Astrocyte of the spinal cord (primary cell): ENCODE measurements at regions not wholly inside any gene's neighbourhood (a gene's known extent, or its start where the extent isn't known, plus 50 kb on each side); places are given as distances from the start of the nearest gene placed in this dataset.

ENCODE experiments used
- DNase-seq: peaks from one replicate; pipeline ENCODE4 v3.0.0; 2011; ENCODE audit warnings: low read depth, low spot score
- H3K4me3 ChIP-seq: 2 replicates; pipeline ENCODE4 v1.5.1; 2011; ENCODE audit warnings: low read depth, mild to moderate bottlenecking, low read length, moderate library complexity
- in situ Hi-C: cut with HindIII; loops from 2 replicates; pipeline ENCODE4 v1.10.0; 2017; ENCODE audit warnings: low sequenced_read_pairs
- TF ChIP-seq, protein P1 (sequence below): IDR thresholded peaks from 2 replicates; pipeline ENCODE4 v1.5.1; 2012; ENCODE audit warnings: low read depth, mild to moderate bottlenecking, low read length, inconsistent platforms

DNA sequence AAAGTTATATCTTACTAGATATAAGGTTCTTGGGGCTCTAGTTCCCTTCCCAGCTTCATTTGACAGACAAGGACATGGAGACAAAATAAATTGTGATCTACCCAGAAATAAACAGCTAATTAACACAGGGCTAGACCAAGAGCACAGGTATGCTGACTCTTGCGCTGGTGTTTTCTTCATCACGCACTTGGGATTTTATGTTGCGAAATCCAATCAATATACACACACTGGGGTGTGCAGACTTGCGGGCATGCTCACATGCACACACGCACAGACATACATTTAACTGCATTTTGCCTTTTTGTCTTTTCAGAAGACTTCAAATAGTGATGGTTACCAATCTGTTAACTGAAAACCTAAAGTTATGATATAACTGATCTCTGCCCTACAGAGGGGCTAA lies 91.2 kb downstream of the LRATD1 start:
- in situ Hi-C loops: no loop called here
- DNase-seq: no peak
- no peak overlapping the region for H3K4me3 ChIP-seq
- TF ChIP-seq, protein P1, sequence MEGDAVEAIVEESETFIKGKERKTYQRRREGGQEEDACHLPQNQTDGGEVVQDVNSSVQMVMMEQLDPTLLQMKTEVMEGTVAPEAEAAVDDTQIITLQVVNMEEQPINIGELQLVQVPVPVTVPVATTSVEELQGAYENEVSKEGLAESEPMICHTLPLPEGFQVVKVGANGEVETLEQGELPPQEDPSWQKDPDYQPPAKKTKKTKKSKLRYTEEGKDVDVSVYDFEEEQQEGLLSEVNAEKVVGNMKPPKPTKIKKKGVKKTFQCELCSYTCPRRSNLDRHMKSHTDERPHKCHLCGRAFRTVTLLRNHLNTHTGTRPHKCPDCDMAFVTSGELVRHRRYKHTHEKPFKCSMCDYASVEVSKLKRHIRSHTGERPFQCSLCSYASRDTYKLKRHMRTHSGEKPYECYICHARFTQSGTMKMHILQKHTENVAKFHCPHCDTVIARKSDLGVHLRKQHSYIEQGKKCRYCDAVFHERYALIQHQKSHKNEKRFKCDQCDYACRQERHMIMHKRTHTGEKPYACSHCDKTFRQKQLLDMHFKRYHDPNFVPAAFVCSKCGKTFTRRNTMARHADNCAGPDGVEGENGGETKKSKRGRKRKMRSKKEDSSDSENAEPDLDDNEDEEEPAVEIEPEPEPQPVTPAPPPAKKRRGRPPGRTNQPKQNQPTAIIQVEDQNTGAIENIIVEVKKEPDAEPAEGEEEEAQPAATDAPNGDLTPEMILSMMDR: no peak

DNA sequence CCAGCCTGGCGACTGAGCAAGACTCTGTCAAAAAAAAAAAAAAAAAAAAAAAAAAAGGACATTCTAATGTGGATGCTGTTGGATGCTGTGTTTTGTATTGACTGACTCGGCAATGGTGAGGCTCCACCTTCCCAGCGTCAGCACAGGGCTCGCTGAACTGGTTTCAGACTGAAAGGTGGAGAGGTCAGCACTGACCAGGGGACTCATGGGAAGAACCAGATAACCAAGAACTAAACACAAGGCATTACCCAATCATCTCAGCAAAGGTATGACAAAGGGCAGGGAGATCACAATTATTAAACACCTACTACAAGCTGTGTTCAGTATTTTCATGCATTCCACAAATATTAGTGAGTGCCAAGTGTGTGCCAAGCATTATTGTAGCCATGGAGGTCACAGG lies 103.2 kb downstream of the LRATD1 start:
- no peak overlapping the region for H3K4me3 ChIP-seq
- no peak for DNase-seq
- in situ Hi-C loops: no loop called here
- TF ChIP-seq, protein P1: no peak

DNA sequence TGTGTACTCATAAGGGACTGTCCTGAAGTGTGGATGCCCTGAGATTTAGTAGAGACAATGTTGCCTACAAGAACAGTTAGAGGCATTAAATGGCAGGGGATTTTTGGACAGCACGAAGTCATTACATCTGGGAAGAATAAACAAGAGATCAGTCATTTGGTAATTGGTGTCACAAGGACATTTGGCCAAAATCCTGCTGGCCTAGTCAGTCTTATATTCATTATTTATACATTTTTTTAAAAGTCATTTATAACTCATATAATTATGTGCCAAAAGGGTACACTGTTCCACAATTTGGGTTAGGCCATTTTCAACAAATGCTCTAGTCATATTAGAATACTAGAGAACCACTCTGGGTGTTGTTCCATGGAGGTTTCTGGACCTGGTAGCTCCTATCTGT lies 104.7 kb downstream of the LRATD1 start:
- no peak for DNase-seq
- H3K4me3 ChIP-seq: no peak overlapping the region
- TF ChIP-seq, protein P1: no peak
- in situ Hi-C loops: no loop called here

DNA sequence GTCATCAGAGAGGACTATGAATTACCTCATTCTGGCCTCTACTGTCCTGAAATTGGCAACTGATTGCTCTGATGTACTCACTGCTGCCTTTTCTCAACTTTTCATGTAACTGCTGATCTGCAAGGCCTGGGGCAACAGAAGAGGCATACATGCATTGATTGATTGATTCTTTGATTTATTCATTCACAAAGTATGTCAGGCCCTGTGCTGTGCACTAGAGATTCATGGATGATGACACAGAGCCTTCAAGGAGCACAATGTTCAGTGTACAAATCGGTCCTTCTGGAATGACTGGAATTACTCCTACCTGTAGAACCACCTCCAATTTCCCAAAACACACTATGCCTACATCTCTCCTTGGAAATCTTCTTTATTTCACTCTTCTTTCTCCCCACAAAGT lies 111.3 kb downstream of the LRATD1 start:
- TF ChIP-seq, protein P1: no peak

DNA sequence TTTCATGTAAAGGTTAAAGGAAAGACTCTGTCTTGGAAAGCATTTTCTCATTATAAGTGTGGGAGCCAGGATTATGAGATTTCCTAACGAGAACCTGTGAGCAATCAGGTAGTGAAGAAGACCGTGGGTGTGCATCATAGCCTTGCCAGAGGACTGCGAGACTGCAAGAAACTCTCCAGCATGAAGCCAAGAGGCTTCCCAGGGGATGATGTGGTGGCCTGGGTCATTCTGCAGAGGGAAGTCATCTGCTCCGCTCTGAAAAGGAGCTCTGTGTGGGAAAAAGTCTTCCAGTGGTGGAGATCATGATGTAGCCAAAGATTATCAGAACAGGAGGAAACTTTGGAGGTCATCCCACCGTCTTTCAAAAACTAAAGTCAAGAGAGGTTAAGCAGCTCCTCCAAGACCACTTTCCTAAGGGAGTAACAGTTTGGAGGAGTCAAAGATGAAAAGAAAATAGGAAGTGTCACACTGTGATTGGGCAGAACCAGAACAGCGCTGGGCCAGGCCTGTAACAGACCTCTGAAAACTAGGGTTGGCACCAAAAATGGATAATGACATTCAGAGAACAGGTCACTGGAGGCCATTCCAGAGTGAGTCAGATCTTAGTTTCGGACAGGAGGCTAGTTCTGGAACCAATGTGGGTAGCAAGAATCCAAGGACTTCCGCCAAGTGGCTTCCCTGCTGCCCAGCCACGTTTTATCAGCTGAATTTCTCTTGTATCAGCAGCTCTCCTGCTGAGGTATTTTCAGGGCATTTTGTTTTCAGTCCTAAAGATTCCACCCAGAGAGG lies 113.0 kb downstream of the LRATD1 start:
- no peak for DNase-seq

More for the DNA sequence above, 111.3 kb downstream of the LRATD1 start:
- DNase-seq: no peak
- H3K4me3 ChIP-seq: no peak overlapping the region
- in situ Hi-C loops: no loop called here

DNA sequence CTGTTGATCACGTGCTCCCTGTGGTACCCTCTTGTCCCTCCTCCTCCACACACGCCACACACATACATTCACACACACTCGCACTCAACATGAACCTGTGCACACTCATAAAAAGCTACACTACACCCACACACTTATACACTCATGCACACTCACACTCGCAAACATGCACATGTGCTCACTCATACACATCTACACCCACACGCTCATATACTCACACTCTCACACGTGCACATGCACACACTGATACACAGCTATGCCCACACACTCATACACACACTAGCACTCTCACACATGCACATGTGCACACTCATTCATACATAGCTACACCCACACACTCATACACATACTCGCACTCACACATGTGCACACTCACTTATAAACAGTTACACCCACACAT lies 113.6 kb downstream of the LRATD1 start:
- no peak overlapping the region for H3K4me3 ChIP-seq
- in situ Hi-C loops: no loop called here
- TF ChIP-seq, protein P1: no peak
- no peak for DNase-seq

More for the DNA sequence above, 113.0 kb downstream of the LRATD1 start:
- TF ChIP-seq, protein P1: no peak
- no peak overlapping the region for H3K4me3 ChIP-seq
- in situ Hi-C loops: no loop called here

DNA sequence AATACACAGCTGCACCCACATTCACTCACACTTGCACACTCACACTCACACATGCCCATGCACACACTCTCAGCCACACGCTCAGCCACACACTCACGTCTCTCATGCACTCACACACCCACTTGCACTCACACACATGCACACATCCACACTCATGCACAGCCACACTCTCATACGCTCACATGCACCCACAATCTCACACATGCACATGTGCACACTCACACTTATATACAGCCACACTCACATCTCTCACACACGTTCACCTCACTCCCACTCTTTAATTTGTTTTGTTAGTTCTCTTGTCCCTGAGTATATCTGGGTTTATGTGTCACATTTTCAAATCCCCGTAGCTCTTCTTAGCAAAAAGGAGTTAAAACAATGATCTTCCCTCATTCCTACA lies 114.9 kb downstream of the LRATD1 start:
- DNase-seq: no peak
- H3K4me3 ChIP-seq: no peak overlapping the region
- in situ Hi-C loops: no loop called here
- TF ChIP-seq, protein P1: no peak
